Peyer's patch (tissue), 4 donors: ENCODE measurements at regions not wholly inside any gene's neighbourhood (a gene's known extent, or its start where the extent isn't known, plus 50 kb on each side); places are given as distances from the start of the nearest gene placed in this dataset.

Source experiments
- DNase-seq, 3 donors: peaks; one replicate each; pipeline ENCODE4 v3.0.0-alpha.2; 2017 to 2019
- H3K27ac ChIP-seq, 4 donors: fragments of 200-600 bp; sonication (generic); one replicate each; pipeline ENCODE4 v1.5.1; 2016 to 2019
- H3K27me3 ChIP-seq, 2 donors: fragments of 200-600 bp; sonication (generic); one replicate each; pipeline ENCODE4 v1.5.1; 2019
- H3K36me3 ChIP-seq, 3 donors: fragments of 200-600 bp; sonication (generic); one replicate each; pipeline ENCODE4 v1.5.1; 2016 to 2019
- H3K4me1 ChIP-seq, 4 donors: fragments of 200-600 bp; sonication (generic); one replicate each; pipeline ENCODE4 v1.5.1; 2016 to 2019
- H3K4me3 ChIP-seq, 4 donors: fragments of 200-600 bp; sonication (generic); 1 replicate in 3 of 4; 2 replicates in 1 of 4; pipeline ENCODE4 v1.5.1; 2016 to 2019; ENCODE audit warnings: mild to moderate bottlenecking in 1 of 4
- H3K9me3 ChIP-seq, 4 donors: fragments of 200-600 bp; sonication (generic); one replicate each; pipeline ENCODE4 v1.5.1; 2016 to 2019; ENCODE audit warnings: mild to moderate bottlenecking in 1 of 4
- CTCF ChIP-seq, 6 experiments: fragments of 450-650 bp in 4 of 6; fragments of 200-600 bp in 2 of 6; sonication (generic) in 1 of 6; IDR thresholded peaks; one replicate each; pipeline ENCODE4 v1.5.1; 2017 to 2019; ENCODE audit warnings: antibody characterized with exemption in 6 of 6, mild to moderate bottlenecking in 3 of 6, moderate library complexity in 1 of 6
- POLR2A ChIP-seq, 2 donors: fragments of 450-650 bp; IDR thresholded peaks; one replicate each; pipeline ENCODE4 v1.5.1; 2017; ENCODE audit warnings: antibody characterized with exemption in 2 of 2, mild to moderate bottlenecking in 2 of 2, moderate library complexity in 2 of 2

GRCh38 chr5:92605591-92605990 is 975.4 kb downstream of the NR2F1-AS1 start:
- Histone ChIP-seq H3K4me3 (no peak overlapping the region), H3K4me1 (no peaks in the 10 kb centered on the region), H3K27ac (no peak overlapping the region), H3K36me3 (no peaks in the 10 kb centered on the region), H3K27me3 (no peaks in the 10 kb centered on the region), H3K9me3 (no peaks in the 10 kb centered on the region)
- DNase-seq = no peak
- no peak for TF ChIP-seq POLR2A (IDR thresholded peaks at IDR 0.05)
- no peak for TF ChIP-seq CTCF (IDR thresholded peaks at IDR 0.05)

- Histone ChIP-seq H3K4me3 (no peak overlapping the region), H3K27me3 (no peaks in the 10 kb centered on the region), H3K4me1 (no peaks in the 10 kb centered on the region), H3K9me3 (no peaks in the 10 kb centered on the region), H3K27ac (no peak overlapping the region), H3K36me3 (no peaks in the 10 kb centered on the region)
- DNase-seq = no peak
- TF ChIP-seq CTCF (IDR thresholded peaks at IDR 0.05) (no peak), POLR2A (IDR thresholded peaks at IDR 0.05) (no peak)
Measured at GRCh38 chr5:92599217-92599810, 981.7 kb downstream of the NR2F1-AS1 start.

- Histone ChIP-seq H3K27me3 (no peaks in the 10 kb centered on the region), H3K4me3 (no peak overlapping the region), H3K9me3 (no peaks in the 10 kb centered on the region), H3K27ac (no peak overlapping the region), H3K36me3 (no peaks in the 10 kb centered on the region), H3K4me1 (no peaks in the 10 kb centered on the region)
- TF ChIP-seq CTCF (IDR thresholded peaks at IDR 0.05) = no peak
- TF ChIP-seq POLR2A (IDR thresholded peaks at IDR 0.05) = no peak
- no peak for DNase-seq
Measured at GRCh38 chr5:92594031-92594430, 987.0 kb downstream of the NR2F1-AS1 start.

GRCh38 chr5:92588876-92589275 is 992.1 kb downstream of the NR2F1-AS1 start:
- no peak overlapping the region for H3K27ac ChIP-seq
- TF ChIP-seq POLR2A (IDR thresholded peaks at IDR 0.05) (no peak), CTCF (IDR thresholded peaks at IDR 0.05) (no peak)
- no peak overlapping the region for H3K4me3 ChIP-seq

GRCh38 chr5:92581690-92582089 is 999.3 kb downstream of the NR2F1-AS1 start:
- no peaks in the 10 kb centered on the region for H3K27me3 ChIP-seq
- TF ChIP-seq POLR2A (IDR thresholded peaks at IDR 0.05) = no peak
- no peak for TF ChIP-seq CTCF (IDR thresholded peaks at IDR 0.05)
- H3K4me3 ChIP-seq = no peak overlapping the region
- no peaks in the 10 kb centered on the region for H3K4me1 ChIP-seq
- DNase-seq = no peak
- H3K27ac ChIP-seq = no peak overlapping the region
- H3K9me3 ChIP-seq = no peaks in the 10 kb centered on the region
- H3K36me3 ChIP-seq = no peaks in the 10 kb centered on the region

More at GRCh38 chr5:92588876-92589275, 992.1 kb downstream of the NR2F1-AS1 start:
- no peaks in the 10 kb centered on the region for H3K36me3 ChIP-seq
- H3K4me1 ChIP-seq = no peaks in the 10 kb centered on the region
- no peaks in the 10 kb centered on the region for H3K27me3 ChIP-seq
- DNase-seq = no peak
- no peaks in the 10 kb centered on the region for H3K9me3 ChIP-seq

- no peak overlapping the region for H3K27ac ChIP-seq
- no peak for DNase-seq
- H3K4me1 ChIP-seq = no peaks in the 10 kb centered on the region
- TF ChIP-seq POLR2A (IDR thresholded peaks at IDR 0.05) (no peak), CTCF (IDR thresholded peaks at IDR 0.05) (no peak)
- H3K9me3 ChIP-seq = no peaks in the 10 kb centered on the region
- no peaks in the 10 kb centered on the region for H3K27me3 ChIP-seq
- H3K36me3 ChIP-seq = no peaks in the 10 kb centered on the region
- H3K4me3 ChIP-seq = no peak overlapping the region
Measured at GRCh38 chr5:92581249-92581648, 999.8 kb downstream of the NR2F1-AS1 start.
